Upper lobe of right lung (tissue), 1 donor: ENCODE measurements at regions not wholly inside any gene's neighbourhood (a gene's known extent, or its start where the extent isn't known, plus 50 kb on each side); places are given as distances from the start of the nearest gene placed in this dataset.

ENCODE experiments used
- ATAC-seq: fragments of 200-7000 bp; cut with Tn5 transposase; one replicate; pipeline ENCODE4 v1.9.1; 2020; ENCODE audit warnings: mild to moderate bottlenecking, moderate library complexity
- DNase-seq: peaks from one replicate; pipeline ENCODE4 v3.0.0-alpha.2; 2020
- H3K27ac ChIP-seq: fragments of 200-600 bp; one replicate; pipeline ENCODE4 v1.8.0; 2022
- H3K27me3 ChIP-seq: fragments of 200-600 bp; one replicate; pipeline ENCODE4 v1.8.0; 2022; ENCODE audit warnings: mild to moderate bottlenecking
- H3K36me3 ChIP-seq: fragments of 200-600 bp; one replicate; pipeline ENCODE4 v1.8.0; 2022
- H3K4me1 ChIP-seq: fragments of 200-600 bp; one replicate; pipeline ENCODE4 v1.8.0; 2022
- H3K4me3 ChIP-seq: fragments of 200-600 bp; one replicate; pipeline ENCODE4 v1.8.0; 2022; ENCODE audit warnings: mild to moderate bottlenecking
- H3K9me3 ChIP-seq: fragments of 200-600 bp; one replicate; pipeline ENCODE4 v1.8.0; 2022
- intact Hi-C: fragments of 100-400 bp; cut with DNase I; formaldehyde crosslinking; loops from one replicate; pipeline ENCODE4 v1.11.0; 2022
- TF ChIP-seq, protein P1 (sequence below): fragments of 200-600 bp; IDR thresholded peaks from one replicate; pipeline ENCODE4 v1.8.0; 2022; ENCODE audit warnings: antibody characterized with exemption
- donor health status: DM: no; HTN: yes; CAD: no; lungs with severe emphysema.

DNA sequence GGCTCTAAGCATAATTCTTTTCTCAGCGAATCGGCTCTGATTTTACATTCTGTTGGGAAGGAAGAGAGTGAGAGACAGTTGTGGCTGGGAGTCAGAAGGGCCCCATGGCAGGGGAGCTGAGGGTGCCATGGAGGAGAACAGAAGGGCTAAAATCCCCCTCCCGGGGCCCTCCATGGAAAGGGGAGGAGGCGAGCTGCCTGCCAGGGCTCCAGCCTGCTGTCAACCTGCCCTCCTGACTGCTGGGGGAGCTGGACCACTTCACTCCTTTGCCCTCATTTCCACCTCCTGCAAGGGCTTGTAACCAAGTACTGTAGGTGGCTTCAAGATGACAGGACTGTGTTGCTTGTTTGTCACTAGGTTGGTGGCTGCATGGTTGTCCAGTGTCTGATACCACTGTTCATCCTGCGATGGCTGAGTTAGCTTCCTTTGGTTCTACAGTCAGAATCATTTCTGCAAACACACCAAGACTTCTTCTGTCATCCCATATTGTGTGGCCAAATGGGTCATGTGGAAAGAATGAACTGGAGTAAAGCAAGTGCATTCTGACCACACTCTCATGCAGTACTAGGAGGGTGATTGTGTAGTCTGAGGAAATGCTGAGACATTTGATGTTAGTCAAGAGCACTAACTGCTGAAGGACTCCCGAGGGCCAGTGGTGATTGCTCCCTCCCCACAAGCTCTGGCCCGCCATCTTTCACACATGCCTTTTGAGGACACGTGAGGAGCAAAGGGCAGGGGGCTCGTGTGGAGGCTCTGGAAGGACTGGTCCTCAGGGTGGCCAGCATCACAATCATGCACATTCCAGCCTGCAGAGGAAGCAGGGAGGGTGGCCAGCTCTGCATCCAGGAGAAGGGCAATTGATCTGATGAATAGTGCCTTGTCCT, 307.2 kb downstream of the GADD45G start:
- Histone ChIP-seq H3K4me3 (no peak overlapping the region), H3K27ac (no peak overlapping the region), H3K27me3 (no peaks in the 10 kb centered on the region), H3K4me1 (peaks cover 6% of the 10 kb centered on the region), H3K9me3 (no peaks in the 10 kb centered on the region), H3K36me3 (no peaks in the 10 kb centered on the region)
- ATAC-seq (peak; percentile 67), DNase-seq (no peak)
- TF ChIP-seq, protein P1, sequence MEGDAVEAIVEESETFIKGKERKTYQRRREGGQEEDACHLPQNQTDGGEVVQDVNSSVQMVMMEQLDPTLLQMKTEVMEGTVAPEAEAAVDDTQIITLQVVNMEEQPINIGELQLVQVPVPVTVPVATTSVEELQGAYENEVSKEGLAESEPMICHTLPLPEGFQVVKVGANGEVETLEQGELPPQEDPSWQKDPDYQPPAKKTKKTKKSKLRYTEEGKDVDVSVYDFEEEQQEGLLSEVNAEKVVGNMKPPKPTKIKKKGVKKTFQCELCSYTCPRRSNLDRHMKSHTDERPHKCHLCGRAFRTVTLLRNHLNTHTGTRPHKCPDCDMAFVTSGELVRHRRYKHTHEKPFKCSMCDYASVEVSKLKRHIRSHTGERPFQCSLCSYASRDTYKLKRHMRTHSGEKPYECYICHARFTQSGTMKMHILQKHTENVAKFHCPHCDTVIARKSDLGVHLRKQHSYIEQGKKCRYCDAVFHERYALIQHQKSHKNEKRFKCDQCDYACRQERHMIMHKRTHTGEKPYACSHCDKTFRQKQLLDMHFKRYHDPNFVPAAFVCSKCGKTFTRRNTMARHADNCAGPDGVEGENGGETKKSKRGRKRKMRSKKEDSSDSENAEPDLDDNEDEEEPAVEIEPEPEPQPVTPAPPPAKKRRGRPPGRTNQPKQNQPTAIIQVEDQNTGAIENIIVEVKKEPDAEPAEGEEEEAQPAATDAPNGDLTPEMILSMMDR = no peak
- intact Hi-C loops = no loop called here

DNA sequence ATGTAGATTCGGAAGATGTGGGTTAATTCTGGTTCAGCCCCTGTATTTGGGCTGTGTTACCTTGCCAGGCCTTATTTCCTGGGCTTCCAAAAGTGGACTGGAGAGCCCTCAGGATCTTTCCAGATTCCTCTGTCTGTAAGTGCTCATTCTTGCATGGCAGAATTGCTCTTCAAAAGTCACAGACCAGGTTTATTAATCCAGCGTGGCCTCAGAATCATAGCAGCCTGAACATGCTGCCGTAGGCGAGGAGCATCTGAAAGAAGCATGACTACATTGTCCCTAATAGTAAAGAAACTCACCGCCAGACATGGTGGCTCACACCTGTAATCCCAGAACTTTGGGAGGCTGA, 307.8 kb downstream of the GADD45G start:
- Histone ChIP-seq H3K27me3 (no peaks in the 10 kb centered on the region), H3K4me3 (no peak overlapping the region), H3K9me3 (no peaks in the 10 kb centered on the region), H3K36me3 (no peaks in the 10 kb centered on the region), H3K4me1 (peaks cover 6% of the 10 kb centered on the region), H3K27ac (no peak overlapping the region)
- TF ChIP-seq, protein P1 = no peak
- ATAC-seq = peak; percentile 43
- intact Hi-C loops = no loop called here
- no peak for DNase-seq

- DNase-seq = no peak
- Histone ChIP-seq H3K36me3 (no peaks in the 10 kb centered on the region), H3K4me1 (peaks cover 6% of the 10 kb centered on the region), H3K27ac (no peak overlapping the region), H3K9me3 (no peaks in the 10 kb centered on the region), H3K27me3 (no peaks in the 10 kb centered on the region), H3K4me3 (no peak overlapping the region)
- no peak for ATAC-seq
- TF ChIP-seq, protein P1 = no peak
- intact Hi-C loops = no loop called here
Observed at GRCh38 chr9:89915187-89915586, 310.4 kb downstream of the GADD45G start.

DNA sequence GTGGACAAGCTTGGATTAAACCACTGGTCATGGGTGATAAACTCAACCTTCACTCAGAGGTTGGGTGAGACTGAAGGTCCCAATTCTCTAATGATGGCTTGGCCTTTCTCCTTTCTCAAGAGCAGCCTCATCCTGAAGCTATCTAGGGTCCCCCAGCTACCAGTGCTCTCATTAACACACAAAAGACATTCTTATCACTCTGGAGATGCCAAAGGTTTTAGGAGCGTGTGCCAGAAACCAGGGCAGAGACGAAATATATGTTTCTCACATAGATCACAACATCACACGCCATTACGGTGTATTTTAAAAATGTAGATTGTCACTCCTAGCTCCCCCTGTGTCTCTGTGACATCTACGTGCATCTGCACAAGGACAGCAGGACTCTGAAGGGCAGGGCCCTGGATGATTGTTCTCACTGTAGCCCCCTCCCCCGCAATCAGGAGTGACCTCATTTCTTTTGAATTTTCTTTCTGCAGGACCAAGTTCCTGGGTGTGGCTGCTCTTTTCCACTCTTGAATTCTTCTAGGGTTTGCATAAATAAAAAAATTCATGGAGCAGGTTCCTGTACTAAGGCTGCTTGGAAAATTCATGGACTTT, 311.3 kb downstream of the GADD45G start:
- H3K27ac ChIP-seq = no peak overlapping the region
- no peak for DNase-seq
- H3K27me3 ChIP-seq = no peaks in the 10 kb centered on the region
- intact Hi-C loops = no loop called here
- H3K4me3 ChIP-seq = no peak overlapping the region
- ATAC-seq = peak; percentile 21
- H3K36me3 ChIP-seq = no peaks in the 10 kb centered on the region
- peaks cover 6% of the 10 kb centered on the region for H3K4me1 ChIP-seq
- no peaks in the 10 kb centered on the region for H3K9me3 ChIP-seq
- TF ChIP-seq, protein P1 = no peak

DNA sequence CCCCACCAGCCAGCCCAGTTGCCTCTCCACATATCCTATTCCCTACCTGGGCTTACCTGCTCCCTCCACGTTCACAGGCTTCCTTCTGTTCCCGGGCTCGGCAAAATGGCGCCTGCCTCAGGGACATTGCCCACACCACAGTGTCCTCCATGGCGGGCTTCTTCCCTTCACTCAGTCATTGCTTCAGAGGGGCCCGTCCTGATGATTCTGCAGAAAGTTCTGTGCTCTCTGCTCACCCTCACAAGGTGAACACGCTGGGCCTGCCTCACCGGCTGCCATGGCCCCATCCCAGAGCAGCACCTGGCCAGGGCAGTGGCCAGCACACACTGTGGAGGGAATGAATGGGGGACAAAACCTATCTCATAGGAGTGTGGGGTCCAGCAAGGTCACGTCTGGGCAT, 313.0 kb downstream of the GADD45G start:
- Histone ChIP-seq H3K36me3 (no peaks in the 10 kb centered on the region), H3K27me3 (no peaks in the 10 kb centered on the region), H3K4me1 (peaks cover 6% of the 10 kb centered on the region), H3K9me3 (no peaks in the 10 kb centered on the region), H3K4me3 (no peak overlapping the region), H3K27ac (no peak overlapping the region)
- DNase-seq (no peak), ATAC-seq (no peak)
- intact Hi-C loops = no loop called here
- TF ChIP-seq, protein P1 = no peak
